SK-N-SH (cell line): ENCODE measurements at regions not wholly inside any gene's neighbourhood (a gene's known extent, or its start where the extent isn't known, plus 50 kb on each side); places are given as distances from the start of the nearest gene placed in this dataset.

Experiments
- CTCF ChIA-PET: fragments of 300-600, 350-600 bp; formaldehyde crosslinking; extraction: SDS; loops from one replicate; lab custom pipeline; 2021; lab: Yijun Ruan, JAX
- POLR2A ChIA-PET: fragments of 350-600 bp; sonication (Branson Sonifier 250); formaldehyde crosslinking; extraction: SDS; loops from one replicate; lab custom pipeline; 2020; ENCODE audit warnings: antibody characterized with exemption, inconsistent platforms; lab: Yijun Ruan, JAX
- DNase-seq: peaks from one replicate; pipeline ENCODE4 v3.0.0; 2012
- H2AFZ ChIP-seq: fragments of 200-600 bp; sonication (generic); 2 replicates; pipeline ENCODE4 v1.8.1; 2016; ENCODE audit warnings: antibody characterized with exemption, mild to moderate bottlenecking, low read depth
- H3F3A ChIP-seq: fragments of 200-600 bp; sonication (generic); replicated peaks from 2 replicates; pipeline ENCODE3; 2016; ENCODE audit warnings: antibody characterized with exemption, mild to moderate bottlenecking; ENCODE audit not compliant: insufficient read depth
- H3K27ac ChIP-seq, 2 experiments: fragments of 200-500 bp in 1 of 2; fragments of 200-600 bp in 1 of 2; sonication (Bioruptor generic) in 1 of 2; sonication (generic), shearing (Covaris generic) in 1 of 2; 2 replicates each; pipeline versions ENCODE4 v1.5.1 to v1.6.1; 2014 to 2016; ENCODE audit warnings: low read depth in 2 of 2, inconsistent platforms in 1 of 2, low read length in 1 of 2, mild to moderate bottlenecking in 1 of 2, mixed read lengths in 1 of 2
- H3K27me3 ChIP-seq: fragments of 200-600 bp; sonication (generic), shearing (Covaris generic); 2 replicates; pipeline ENCODE4 v1.6.1; 2016; ENCODE audit warnings: mixed run types; ENCODE audit not compliant: insufficient read depth
- H3K36me3 ChIP-seq, 2 experiments: fragments of 200-500 bp in 1 of 2; fragments of 200-600 bp in 1 of 2; sonication (Bioruptor generic) in 1 of 2; sonication (generic) in 1 of 2; replicated peaks in 1 of 2; 2 replicates each; pipeline versions ENCODE3 to v1.5.1; 2014 to 2016; ENCODE audit warnings: low read length in 1 of 2, mild to moderate bottlenecking in 1 of 2; ENCODE audit not compliant: insufficient read depth in 2 of 2, control insufficient read depth in 1 of 2
- H3K4me1 ChIP-seq, 2 experiments: fragments of 200-500 bp in 1 of 2; fragments of 200-600 bp in 1 of 2; sonication (Bioruptor generic) in 1 of 2; sonication (generic), shearing (Covaris generic) in 1 of 2; 2 replicates each; pipeline versions ENCODE4 v1.5.1 to v1.6.1; 2014 to 2016; ENCODE audit warnings: low read depth in 1 of 2, low read length in 1 of 2, mixed run types in 1 of 2; ENCODE audit not compliant: insufficient read depth in 2 of 2, control insufficient read depth in 1 of 2
- H3K4me2 ChIP-seq: fragments of 200-600 bp; sonication (generic), shearing (Covaris generic); 2 replicates; pipeline ENCODE4 v1.6.1; 2017; ENCODE audit warnings: mixed run types
- H3K4me3 ChIP-seq, 2 experiments: fragments of 200-500 bp in 1 of 2; fragments of 200-600 bp in 1 of 2; sonication (Bioruptor generic) in 1 of 2; sonication (generic), shearing (Covaris generic) in 1 of 2; 2 replicates each; pipeline versions ENCODE4 v1.5.1 to v1.8.1; 2014 to 2016; ENCODE audit warnings: low read depth in 2 of 2, inconsistent platforms in 1 of 2, low read length in 1 of 2, mild to moderate bottlenecking in 1 of 2, mixed read lengths in 1 of 2, moderate library complexity in 1 of 2
- H3K79me2 ChIP-seq: fragments of 200-600 bp; sonication (generic); 2 replicates; pipeline ENCODE4 v1.8.1; 2017; ENCODE audit warnings: mild to moderate bottlenecking; ENCODE audit not compliant: insufficient read depth
- H3K9ac ChIP-seq: fragments of 200-600 bp; sonication (generic); 2 replicates; pipeline ENCODE4 v1.6.1; 2017; ENCODE audit warnings: mixed run types
- H3K9me2 ChIP-seq: fragments of 200-600 bp; sonication (generic); 2 replicates; pipeline ENCODE4 v1.6.1; 2017; ENCODE audit warnings: mixed run types
- H3K9me3 ChIP-seq: fragments of 200-600 bp; sonication (generic); 2 replicates; pipeline ENCODE4 v1.6.1; 2017; ENCODE audit warnings: mixed run types, mild to moderate bottlenecking, moderate library complexity
- H4K20me1 ChIP-seq: fragments of 200-600 bp; sonication (generic); 2 replicates; pipeline ENCODE4 v1.6.1; 2017; ENCODE audit warnings: mild to moderate bottlenecking, mixed run types; ENCODE audit not compliant: insufficient read depth
- CHD2 ChIP-seq: fragments of 150-350 bp; IDR thresholded peaks from 2 replicates; pipeline ENCODE4 v1.6.1; 2018; ENCODE audit warnings: low read length; ENCODE audit not compliant: partially characterized antibody
- ELF1 ChIP-seq: IDR thresholded peaks from 2 replicates; pipeline ENCODE4 v1.4.0; 2012
- EZH2phosphoT487 ChIP-seq: fragments of 200-600 bp; sonication (generic); IDR thresholded peaks from 2 replicates; pipeline ENCODE4 v1.6.1; 2017; ENCODE audit warnings: low read depth, mixed run types, mild to moderate bottlenecking, antibody characterized with exemption, moderate library complexity, borderline replicate concordance
- FOSL2 ChIP-seq: IDR thresholded peaks from 2 replicates; pipeline ENCODE4 v1.4.0; 2012; ENCODE audit warnings: low read depth, mild to moderate bottlenecking, moderate library complexity, borderline replicate concordance
- GATA2 ChIP-seq: sonication (generic); formaldehyde crosslinking; IDR thresholded peaks from 2 replicates; pipeline ENCODE4 v1.5.0; 2020; ENCODE audit warnings: mild to moderate bottlenecking, missing genetic modification reagents
- NRF1 ChIP-seq: IDR thresholded peaks from 2 replicates; pipeline ENCODE4 v1.6.1; 2012; ENCODE audit warnings: low read depth, mild to moderate bottlenecking, low read length
- POLR2AphosphoS5 ChIP-seq: IDR thresholded peaks from 2 replicates; pipeline ENCODE4 v1.6.1; 2012; ENCODE audit warnings: low read depth, low read length
- RAD21 ChIP-seq: IDR thresholded peaks from 2 replicates; pipeline ENCODE4 v1.6.1; 2012; ENCODE audit warnings: mild to moderate bottlenecking, low read length
- RCOR1 ChIP-seq: fragments of 150-350 bp; IDR thresholded peaks from 2 replicates; pipeline ENCODE4 v1.6.1; 2017; ENCODE audit warnings: antibody characterized with exemption, low read length
- RFX5 ChIP-seq: IDR thresholded peaks from 2 replicates; pipeline ENCODE4 v1.6.1; 2012; ENCODE audit warnings: mild to moderate bottlenecking, improper control_type of control experiment, low read length
- SIN3A ChIP-seq: IDR thresholded peaks from 2 replicates; pipeline ENCODE4 v1.6.1; 2012; ENCODE audit warnings: low read depth, mild to moderate bottlenecking, low read length, moderate library complexity, borderline replicate concordance
- TAF1 ChIP-seq: IDR thresholded peaks from 2 replicates; pipeline ENCODE4 v1.6.1; 2012; ENCODE audit warnings: low read depth, mild to moderate bottlenecking, low read length, moderate library complexity, borderline replicate concordance
- TEAD4 ChIP-seq: IDR thresholded peaks from 2 replicates; pipeline ENCODE4 v1.4.0; 2012; ENCODE audit warnings: mild to moderate bottlenecking, borderline replicate concordance; ENCODE audit not compliant: insufficient read depth
- YY1 ChIP-seq: IDR thresholded peaks from 2 replicates; pipeline ENCODE4 v1.4.0; 2012; ENCODE audit warnings: low read depth, mild to moderate bottlenecking
- WGBS: methylation state at CpG from one replicate; pipeline ENCODE4 v1.1.6; 2017; ENCODE audit warnings: low lambda C conversion rate; 5-methylcytosine and 5-hydroxymethylcytosine counted together
- TF ChIP-seq, protein P1 (sequence below): fragments of 150-350 bp; IDR thresholded peaks from 2 replicates; pipeline ENCODE4 v1.6.1; 2017; ENCODE audit warnings: antibody characterized with exemption, low read length, low read depth, borderline replicate concordance
- TF ChIP-seq, protein P2 (sequence below): IDR thresholded peaks from 2 replicates; pipeline ENCODE4 v1.4.0; 2012; ENCODE audit warnings: low read depth, borderline replicate concordance
- TF ChIP-seq, protein P3 (sequence below): IDR thresholded peaks from 2 replicates; pipeline ENCODE4 v1.6.1; 2012; ENCODE audit warnings: mild to moderate bottlenecking, low read depth, low read length, moderate library complexity
- TF ChIP-seq, protein P4 (sequence below): IDR thresholded peaks from 2 replicates; pipeline ENCODE4 v1.4.0; 2012; ENCODE audit warnings: low read depth, borderline replicate concordance
- TF ChIP-seq, protein P5 (sequence below): fragments of 150-350 bp; IDR thresholded peaks from 2 replicates; pipeline ENCODE4 v1.6.1; 2016; ENCODE audit warnings: mild to moderate bottlenecking, low read depth, low read length
- TF ChIP-seq, protein P6 (sequence below): IDR thresholded peaks from 2 replicates; pipeline ENCODE4; 2012

DNA sequence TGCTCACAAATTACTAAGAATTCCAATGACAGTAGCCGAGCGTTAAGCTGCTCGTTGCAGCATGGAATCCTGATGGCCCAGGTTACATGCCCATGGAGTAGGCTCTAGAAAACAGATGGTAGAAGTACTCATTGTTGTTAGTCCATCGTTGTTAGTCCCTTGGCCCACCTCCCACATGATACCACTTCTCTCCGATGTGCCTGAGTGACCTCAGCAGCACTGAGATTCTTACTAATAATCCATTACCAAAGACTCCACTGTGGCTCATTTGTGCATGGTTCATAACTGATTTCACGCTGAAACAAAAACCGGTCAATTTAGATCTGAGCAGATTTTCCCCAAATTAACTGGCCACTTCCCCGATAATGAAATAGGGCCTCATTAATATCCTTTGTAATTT, 772.3 kb upstream of the CXADR start (continued):
- TF ChIP-seq, protein P1, sequence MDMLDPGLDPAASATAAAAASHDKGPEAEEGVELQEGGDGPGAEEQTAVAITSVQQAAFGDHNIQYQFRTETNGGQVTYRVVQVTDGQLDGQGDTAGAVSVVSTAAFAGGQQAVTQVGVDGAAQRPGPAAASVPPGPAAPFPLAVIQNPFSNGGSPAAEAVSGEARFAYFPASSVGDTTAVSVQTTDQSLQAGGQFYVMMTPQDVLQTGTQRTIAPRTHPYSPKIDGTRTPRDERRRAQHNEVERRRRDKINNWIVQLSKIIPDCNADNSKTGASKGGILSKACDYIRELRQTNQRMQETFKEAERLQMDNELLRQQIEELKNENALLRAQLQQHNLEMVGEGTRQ: no peak

DNA sequence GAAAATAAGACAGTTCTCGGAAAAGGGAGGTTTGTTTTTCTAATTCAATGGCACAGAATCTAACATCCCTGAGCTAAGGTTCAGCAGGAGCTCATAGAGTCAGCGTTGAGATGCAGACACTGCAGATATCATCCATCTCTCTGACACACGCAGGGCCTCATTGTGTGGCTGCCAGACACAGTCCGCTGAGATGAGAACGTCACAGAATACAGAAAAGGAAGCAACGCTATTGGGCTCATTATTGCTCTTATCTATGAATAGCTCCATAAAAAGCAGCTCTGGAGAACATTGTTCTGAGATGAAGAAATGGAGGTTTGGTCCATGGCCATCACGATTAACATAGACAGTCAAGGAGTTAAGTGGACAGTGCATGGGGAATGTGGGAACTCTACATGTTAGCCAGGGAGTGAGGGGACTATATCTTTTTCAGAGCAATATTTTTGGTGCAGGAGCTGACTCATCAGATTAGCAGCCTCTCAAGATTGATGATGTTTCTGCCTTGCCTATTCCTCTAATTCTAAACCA, 771.6 kb upstream of the CXADR start:
- DNase-seq: peak; percentile 9

More for the DNA sequence above, 771.6 kb upstream of the CXADR start:
- Histone ChIP-seq H3K4me3 (no peak overlapping the region), H3K9ac (no peak overlapping the region), H4K20me1 (no peaks in the 10 kb centered on the region), H3K4me2 (no peak overlapping the region), H3K9me3 (no peaks in the 10 kb centered on the region), H3F3A (no peaks in the 10 kb centered on the region), H3K4me1 (peaks cover 0 to 3% of the 10 kb centered on the region in 2 experiments; a peak in 2 of 4 replicates), H3K27ac (no peak overlapping the region), H3K79me2 (no peaks in the 10 kb centered on the region), H3K9me2 (no peaks in the 10 kb centered on the region), H3K36me3 (no peaks in the 10 kb centered on the region), H2AFZ (no peak overlapping the region), H3K27me3 (no peaks in the 10 kb centered on the region)
- CTCF ChIA-PET: no interaction called here
- POLR2A ChIA-PET: no interaction called here
- WGBS: 31% methylated on average over 7 of the region's 7 CpGs
- TF ChIP-seq FOSL2 (no peak), NRF1 (no peak), RAD21 (no peak), TAF1 (no peak), RFX5 (no peak), EZH2phosphoT487 (no peak), ELF1 (no peak), YY1 (no peak), POLR2AphosphoS5 (no peak), RCOR1 (no peak), GATA2 (CRISPR knock-in tag) (no peak; the same call in 1 of the 2 replicates), SIN3A (no peak), CHD2 (no peak), TEAD4 (no peak)
- TF ChIP-seq, protein P2, sequence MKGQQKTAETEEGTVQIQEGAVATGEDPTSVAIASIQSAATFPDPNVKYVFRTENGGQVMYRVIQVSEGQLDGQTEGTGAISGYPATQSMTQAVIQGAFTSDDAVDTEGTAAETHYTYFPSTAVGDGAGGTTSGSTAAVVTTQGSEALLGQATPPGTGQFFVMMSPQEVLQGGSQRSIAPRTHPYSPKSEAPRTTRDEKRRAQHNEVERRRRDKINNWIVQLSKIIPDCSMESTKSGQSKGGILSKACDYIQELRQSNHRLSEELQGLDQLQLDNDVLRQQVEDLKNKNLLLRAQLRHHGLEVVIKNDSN: no peak
- TF ChIP-seq, protein P1: no peak
- TF ChIP-seq, protein P3, sequence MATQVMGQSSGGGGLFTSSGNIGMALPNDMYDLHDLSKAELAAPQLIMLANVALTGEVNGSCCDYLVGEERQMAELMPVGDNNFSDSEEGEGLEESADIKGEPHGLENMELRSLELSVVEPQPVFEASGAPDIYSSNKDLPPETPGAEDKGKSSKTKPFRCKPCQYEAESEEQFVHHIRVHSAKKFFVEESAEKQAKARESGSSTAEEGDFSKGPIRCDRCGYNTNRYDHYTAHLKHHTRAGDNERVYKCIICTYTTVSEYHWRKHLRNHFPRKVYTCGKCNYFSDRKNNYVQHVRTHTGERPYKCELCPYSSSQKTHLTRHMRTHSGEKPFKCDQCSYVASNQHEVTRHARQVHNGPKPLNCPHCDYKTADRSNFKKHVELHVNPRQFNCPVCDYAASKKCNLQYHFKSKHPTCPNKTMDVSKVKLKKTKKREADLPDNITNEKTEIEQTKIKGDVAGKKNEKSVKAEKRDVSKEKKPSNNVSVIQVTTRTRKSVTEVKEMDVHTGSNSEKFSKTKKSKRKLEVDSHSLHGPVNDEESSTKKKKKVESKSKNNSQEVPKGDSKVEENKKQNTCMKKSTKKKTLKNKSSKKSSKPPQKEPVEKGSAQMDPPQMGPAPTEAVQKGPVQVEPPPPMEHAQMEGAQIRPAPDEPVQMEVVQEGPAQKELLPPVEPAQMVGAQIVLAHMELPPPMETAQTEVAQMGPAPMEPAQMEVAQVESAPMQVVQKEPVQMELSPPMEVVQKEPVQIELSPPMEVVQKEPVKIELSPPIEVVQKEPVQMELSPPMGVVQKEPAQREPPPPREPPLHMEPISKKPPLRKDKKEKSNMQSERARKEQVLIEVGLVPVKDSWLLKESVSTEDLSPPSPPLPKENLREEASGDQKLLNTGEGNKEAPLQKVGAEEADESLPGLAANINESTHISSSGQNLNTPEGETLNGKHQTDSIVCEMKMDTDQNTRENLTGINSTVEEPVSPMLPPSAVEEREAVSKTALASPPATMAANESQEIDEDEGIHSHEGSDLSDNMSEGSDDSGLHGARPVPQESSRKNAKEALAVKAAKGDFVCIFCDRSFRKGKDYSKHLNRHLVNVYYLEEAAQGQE: no peak
- TF ChIP-seq, protein P4, sequence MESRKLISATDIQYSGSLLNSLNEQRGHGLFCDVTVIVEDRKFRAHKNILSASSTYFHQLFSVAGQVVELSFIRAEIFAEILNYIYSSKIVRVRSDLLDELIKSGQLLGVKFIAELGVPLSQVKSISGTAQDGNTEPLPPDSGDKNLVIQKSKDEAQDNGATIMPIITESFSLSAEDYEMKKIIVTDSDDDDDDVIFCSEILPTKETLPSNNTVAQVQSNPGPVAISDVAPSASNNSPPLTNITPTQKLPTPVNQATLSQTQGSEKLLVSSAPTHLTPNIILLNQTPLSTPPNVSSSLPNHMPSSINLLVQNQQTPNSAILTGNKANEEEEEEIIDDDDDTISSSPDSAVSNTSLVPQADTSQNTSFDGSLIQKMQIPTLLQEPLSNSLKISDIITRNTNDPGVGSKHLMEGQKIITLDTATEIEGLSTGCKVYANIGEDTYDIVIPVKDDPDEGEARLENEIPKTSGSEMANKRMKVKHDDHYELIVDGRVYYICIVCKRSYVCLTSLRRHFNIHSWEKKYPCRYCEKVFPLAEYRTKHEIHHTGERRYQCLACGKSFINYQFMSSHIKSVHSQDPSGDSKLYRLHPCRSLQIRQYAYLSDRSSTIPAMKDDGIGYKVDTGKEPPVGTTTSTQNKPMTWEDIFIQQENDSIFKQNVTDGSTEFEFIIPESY: no peak
- TF ChIP-seq, protein P5, sequence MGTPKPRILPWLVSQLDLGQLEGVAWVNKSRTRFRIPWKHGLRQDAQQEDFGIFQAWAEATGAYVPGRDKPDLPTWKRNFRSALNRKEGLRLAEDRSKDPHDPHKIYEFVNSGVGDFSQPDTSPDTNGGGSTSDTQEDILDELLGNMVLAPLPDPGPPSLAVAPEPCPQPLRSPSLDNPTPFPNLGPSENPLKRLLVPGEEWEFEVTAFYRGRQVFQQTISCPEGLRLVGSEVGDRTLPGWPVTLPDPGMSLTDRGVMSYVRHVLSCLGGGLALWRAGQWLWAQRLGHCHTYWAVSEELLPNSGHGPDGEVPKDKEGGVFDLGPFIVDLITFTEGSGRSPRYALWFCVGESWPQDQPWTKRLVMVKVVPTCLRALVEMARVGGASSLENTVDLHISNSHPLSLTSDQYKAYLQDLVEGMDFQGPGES: no peak
- TF ChIP-seq, protein P6, sequence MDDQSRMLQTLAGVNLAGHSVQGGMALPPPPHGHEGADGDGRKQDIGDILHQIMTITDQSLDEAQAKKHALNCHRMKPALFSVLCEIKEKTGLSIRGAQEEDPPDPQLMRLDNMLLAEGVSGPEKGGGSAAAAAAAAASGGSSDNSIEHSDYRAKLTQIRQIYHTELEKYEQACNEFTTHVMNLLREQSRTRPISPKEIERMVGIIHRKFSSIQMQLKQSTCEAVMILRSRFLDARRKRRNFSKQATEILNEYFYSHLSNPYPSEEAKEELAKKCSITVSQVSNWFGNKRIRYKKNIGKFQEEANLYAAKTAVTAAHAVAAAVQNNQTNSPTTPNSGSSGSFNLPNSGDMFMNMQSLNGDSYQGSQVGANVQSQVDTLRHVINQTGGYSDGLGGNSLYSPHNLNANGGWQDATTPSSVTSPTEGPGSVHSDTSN: no peak
